ENCODE measurements at regions not wholly inside any gene's neighbourhood (a gene's known extent, or its start where the extent isn't known, plus 50 kb on each side); places are given as distances from the start of the nearest gene placed in this dataset.

- Histone ChIP-seq H2BK20ac (ENCODE audit: low read depth, low read length, poor library complexity, severe bottlenecking) (no peak overlapping the region), H2BK12ac (ENCODE audit: insufficient read length, low read depth, low read length) (no peak overlapping the region), H3K4me2 (ENCODE audit: insufficient read depth, insufficient read length, low read length) (no peak overlapping the region), H2BK15ac (ENCODE audit: low read depth, low read length) (no peak overlapping the region), H2AFZ (ENCODE audit: low read length) (no peak overlapping the region), H2AK5ac (ENCODE audit: insufficient read length, low read length) (no peak overlapping the region), H3K23ac (ENCODE audit: insufficient read length, low read depth, low read length) (no peak overlapping the region), H4K91ac (ENCODE audit: insufficient read length, low read depth, low read length) (no peak overlapping the region), H3K23me2 (ENCODE audit: insufficient read length, low read depth, low read length, poor library complexity, severe bottlenecking) (no peaks in the 10 kb centered on the region), H3K18ac (ENCODE audit: insufficient read length, low read depth, low read length) (no peak overlapping the region), H3K9me3 (ENCODE audit: control insufficient read depth, low read depth, low read length) (no peaks in the 10 kb centered on the region), H4K20me1 (ENCODE audit: control insufficient read depth, insufficient read depth, insufficient read length) (no peaks in the 10 kb centered on the region), H3K9ac (ENCODE audit: extremely low read depth, insufficient read length, low read length) (no peak overlapping the region), H3K4ac (ENCODE audit: low read depth, low read length) (no peak overlapping the region), H4K5ac (ENCODE audit: insufficient read length, low read depth, low read length) (no peak overlapping the region), H4K8ac (replicated peaks; ENCODE audit: insufficient read length, low read depth, low read length) (no peak overlapping the region), H2BK5ac (ENCODE audit: insufficient read length, low read length) (no peak overlapping the region), H3K14ac (ENCODE audit: insufficient read depth, low read length) (no peak overlapping the region), H3K27ac (ENCODE audit: insufficient read length, low read depth, low read length) (no peak overlapping the region), H3K56ac (ENCODE audit: insufficient read length, low read depth, low read length) (no peak overlapping the region), H3K79me2 (ENCODE audit: insufficient read depth, low read length) (no peaks in the 10 kb centered on the region), H3K4me1 (ENCODE audit: insufficient read depth, low read length) (no peaks in the 10 kb centered on the region), H3T11ph (ENCODE audit: low read length) (no peak overlapping the region), H3K79me1 (ENCODE audit: insufficient read depth, low read depth, low read length, poor library complexity, severe bottlenecking) (no peaks in the 10 kb centered on the region), H2BK120ac (ENCODE audit: low read depth, low read length, poor library complexity, severe bottlenecking) (no peak overlapping the region), H3K27me3 (ENCODE audit: insufficient read depth, low read length) (no peaks in the 10 kb centered on the region)
- no CpG with 5 or more reads among the region's 3 CpGs for WGBS (ENCODE audit: extremely low coverage, insufficient read length, low lambda C conversion rate)
- Mint-ChIP-seq H3K9me3 (no peaks in the 10 kb centered on the region; a peak in 2 of 5 replicates), H3K27ac (no peak overlapping the region), H3K4me3 (no peak overlapping the region), H3K4me1 (peaks cover 2 to 14% of the 10 kb centered on the region in 2 experiments), H3K36me3 (ENCODE audit: insufficient read depth in 1 of 3, low read depth in 3 of 3) (no peaks in the 10 kb centered on the region), H3K27me3 (ENCODE audit: low read depth) (no peaks in the 10 kb centered on the region)
- no peak for TF ChIP-seq CTCF (conservative IDR thresholded peaks at IDR 0.05)
- DNase-seq, result no peak
Measured at GRCh38 chr2:37836270-37836669, 88.8 kb upstream of the RMDN2 start.
